Middle frontal gyrus (tissue), 1 donor: ENCODE measurements at regions not wholly inside any gene's neighbourhood (a gene's known extent, or its start where the extent isn't known, plus 50 kb on each side); places are given as distances from the start of the nearest gene placed in this dataset.
"Not testable (repeated sequence)": the region's sequence is repeated elsewhere in the genome, so short reads cannot be mapped to it uniquely, and the experiment has no call there.

Source experiments
- DNase-seq: peaks from one replicate; pipeline ENCODE4 v3.0.0-alpha.2; 2015; ENCODE audit warnings: low spot score; ENCODE audit errors: extremely low spot score

DNA sequence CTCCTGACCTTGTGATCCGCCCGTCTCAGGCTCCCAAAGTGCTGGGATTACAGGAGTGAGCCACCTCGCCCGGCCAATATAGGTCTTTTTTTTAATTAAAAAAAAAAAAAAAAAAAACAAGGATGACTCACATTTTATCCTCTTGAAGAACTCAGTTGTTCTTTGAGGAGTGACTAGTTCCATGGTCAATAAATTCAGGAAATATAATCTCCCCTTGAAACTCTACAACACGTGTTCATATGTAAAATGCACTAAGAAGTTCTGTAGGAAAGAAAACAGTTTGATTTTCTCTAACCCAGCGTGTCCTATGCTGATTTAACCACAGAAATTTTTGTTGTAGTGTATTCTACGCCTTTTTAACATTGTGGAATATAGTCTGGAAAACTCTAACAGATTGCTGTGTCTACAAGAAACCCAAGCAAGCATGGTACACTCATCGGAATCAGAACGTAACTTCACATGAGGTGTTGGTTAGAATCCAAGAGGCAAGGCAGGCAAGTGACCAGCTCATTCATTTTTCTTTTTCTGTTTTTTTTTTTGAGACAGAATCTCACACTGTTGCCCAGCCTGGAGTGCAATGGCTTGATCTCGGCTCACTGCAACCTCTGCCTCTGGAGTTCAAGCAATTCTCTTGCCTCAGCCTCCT is 79.0 kb upstream of the ZNF217 start:
- DNase-seq: no peak

GRCh38 chr20:53671370-53671769 is 77.7 kb upstream of the ZNF217 start:
- DNase-seq: no peak

- DNase-seq: not testable (repeated sequence)
Observed at GRCh38 chr20:53669517-53670313, 76.1 kb upstream of the ZNF217 start.

GRCh38 chr20:53668992-53669391 is 75.4 kb upstream of the ZNF217 start:
- no peak for DNase-seq

- no peak for DNase-seq
Observed at GRCh38 chr20:53666144-53666543, 72.5 kb upstream of the ZNF217 start.

DNA sequence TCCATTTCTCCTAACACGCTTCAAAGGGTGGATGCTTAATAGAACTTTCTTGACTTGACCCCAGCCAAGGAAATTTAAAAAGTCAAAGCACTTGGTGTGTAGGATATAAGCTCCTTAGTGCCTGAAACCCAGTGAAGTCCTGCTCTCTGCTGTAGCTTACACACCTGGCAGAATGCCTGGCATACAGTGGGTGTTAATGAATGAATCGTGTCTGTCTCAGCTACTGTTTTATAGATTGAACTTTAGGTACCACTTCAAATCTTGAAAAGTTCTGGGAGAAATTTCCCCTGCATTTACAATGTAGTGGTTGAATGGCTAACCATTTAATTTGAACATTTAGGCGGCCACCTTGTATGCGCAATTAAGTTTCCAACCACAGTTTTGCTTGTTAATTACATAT is 70.5 kb upstream of the ZNF217 start:
- DNase-seq: no peak

- not testable (repeated sequence) for DNase-seq
Observed at GRCh38 chr20:53663521-53663920, 69.9 kb upstream of the ZNF217 start.

GRCh38 chr20:53662595-53662994 is 69.0 kb upstream of the ZNF217 start:
- no peak for DNase-seq

GRCh38 chr20:53660947-53661381 is 67.3 kb upstream of the ZNF217 start:
- no peak for DNase-seq

DNA sequence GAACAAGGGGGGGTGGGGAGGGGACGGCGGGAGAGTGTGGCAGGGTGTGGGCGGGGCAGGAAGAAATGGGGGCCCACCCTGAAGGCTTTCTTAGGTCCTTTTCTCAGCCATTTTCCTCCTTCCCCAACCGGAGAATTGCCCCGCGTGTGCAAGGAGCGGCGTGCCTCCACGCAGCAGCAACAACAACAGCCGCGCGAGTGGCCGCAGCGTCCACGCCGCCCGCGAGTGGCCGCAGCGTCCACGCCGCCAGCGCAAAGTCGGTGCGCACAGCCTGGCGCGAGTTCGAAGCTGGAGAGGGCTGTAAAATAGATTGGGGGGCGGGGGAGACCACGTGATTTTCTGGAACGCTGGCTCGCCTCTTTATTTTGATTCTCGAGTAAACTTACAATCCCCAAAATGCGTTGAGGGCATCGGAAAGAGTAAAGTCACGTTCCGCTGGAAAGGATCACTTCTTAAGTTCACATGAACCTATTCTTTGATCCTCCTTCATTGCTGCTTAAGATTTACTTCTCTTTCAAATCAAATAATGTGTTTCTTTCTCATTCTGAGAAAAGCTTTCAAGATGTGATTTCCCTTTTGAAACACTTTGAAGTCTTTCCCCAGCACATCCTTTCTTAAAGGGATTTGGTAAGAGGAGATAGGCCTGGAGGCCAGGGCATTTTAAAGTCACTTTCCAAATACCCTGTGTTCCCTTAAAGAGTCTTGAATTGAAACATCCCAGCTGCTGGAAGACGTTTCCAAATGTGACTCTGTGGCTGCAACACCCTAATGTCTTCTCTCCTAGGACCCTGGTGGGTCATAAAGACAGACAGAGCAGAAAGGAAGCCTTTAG is 66.7 kb upstream of the ZNF217 start:
- no peak for DNase-seq

DNA sequence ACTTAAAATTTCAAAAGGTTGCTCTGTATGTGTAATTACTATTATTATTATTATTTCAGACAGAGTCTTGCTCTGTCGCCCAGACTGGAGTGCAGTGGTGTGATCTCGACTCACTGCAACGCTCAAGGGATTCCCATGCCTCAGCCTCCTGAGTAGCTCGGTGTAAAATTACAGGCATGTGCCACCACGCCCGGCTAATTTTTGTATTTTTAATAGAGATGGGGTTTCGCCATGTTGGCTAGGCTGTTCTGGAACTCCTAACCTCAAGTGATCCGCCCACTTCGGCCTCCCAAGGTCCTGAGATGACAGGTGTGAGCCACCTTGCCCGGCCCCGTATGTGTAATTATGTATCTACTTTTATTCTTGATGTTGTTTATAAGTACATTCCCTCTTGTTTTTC is 65.3 kb upstream of the ZNF217 start:
- no peak for DNase-seq

DNA sequence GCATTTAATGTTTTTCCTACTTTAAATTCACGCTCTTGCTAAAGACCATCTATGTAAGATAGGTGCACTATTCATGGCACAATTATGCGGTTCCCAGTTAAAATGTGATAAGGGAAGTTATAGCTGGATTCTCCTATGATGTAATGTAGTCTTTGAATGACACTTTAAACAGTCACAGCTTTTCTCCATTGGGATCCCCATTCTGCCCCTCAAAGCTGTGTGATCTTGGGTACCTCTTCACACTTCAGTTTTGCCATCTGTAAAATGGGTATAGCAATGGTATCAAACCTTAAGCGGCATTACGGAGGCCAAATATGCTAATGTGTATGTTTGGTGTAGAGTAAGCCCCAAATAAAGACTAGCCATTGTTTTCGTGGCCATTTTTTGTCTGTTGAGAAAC is 64.7 kb upstream of the ZNF217 start:
- DNase-seq: no peak

DNA sequence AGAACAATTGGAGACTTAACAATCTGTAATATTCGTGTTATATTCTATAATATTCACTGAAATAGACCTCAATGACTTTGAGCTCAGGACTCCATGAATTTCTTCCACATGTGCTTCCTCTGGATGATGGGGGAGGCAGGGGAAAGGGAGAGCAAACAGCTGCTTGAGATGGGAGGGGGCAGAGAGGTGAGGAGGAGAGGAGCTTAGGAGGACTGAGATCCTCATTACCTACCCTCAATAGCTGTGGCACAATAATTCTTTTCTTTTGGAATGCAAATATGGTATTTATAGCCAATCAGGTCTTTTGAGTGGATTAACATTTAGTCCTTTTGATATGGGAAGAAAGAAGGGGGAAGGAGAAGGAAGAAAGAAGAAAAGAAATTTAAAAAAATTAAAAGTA is 64.1 kb upstream of the ZNF217 start:
- no peak for DNase-seq

DNA sequence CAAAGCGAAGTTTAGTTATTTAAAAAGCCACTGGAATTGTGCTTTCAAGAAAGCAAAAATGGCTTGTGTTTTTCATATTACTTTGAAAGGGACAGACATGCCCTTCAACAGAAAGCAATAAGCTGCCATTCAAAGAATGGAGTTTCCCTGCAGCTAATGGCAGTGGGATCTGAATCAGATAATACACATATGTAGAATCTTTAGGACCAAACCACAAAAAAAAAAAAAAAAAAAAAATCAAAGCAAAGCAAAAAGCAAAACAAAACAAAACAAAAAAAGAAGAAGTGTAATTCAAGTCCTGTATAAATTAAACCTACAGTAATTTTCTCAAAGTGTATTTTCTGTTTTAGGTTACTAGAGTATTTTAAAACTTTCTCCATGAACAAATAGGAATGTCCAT is 63.6 kb upstream of the ZNF217 start:
- DNase-seq: no peak

- no peak for DNase-seq
Observed at GRCh38 chr20:53656293-53657202, 62.9 kb upstream of the ZNF217 start.

DNA sequence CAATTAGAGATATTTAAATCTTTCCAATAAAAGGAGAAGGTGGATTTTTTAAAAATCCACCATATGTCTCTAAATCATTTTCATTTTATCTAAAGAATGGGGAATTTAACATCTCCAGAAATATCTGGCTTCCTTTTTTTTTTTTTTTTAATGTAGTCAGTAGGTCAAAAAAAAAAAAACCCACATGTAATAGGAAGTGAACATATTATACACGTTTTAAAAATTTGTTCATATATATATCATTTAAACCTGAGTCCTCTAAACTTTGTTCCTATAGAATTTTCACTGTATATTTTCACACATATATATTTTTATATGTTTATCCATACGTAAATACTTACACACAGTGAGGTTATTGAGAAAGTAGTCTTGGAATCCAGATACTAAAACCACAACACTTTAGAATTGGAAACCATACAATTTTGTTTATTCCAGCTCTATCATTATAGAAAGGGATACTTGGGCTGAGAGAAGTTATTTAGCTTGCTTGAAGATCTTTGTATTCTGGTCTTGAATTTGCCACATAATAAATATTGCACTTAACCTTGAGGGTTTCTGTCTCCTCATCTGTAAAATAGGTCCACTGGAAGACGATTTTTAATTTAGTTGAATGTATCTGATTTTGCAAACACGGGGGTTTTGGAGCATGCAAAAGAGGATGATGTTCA is 62.1 kb upstream of the ZNF217 start:
- DNase-seq: no peak

- DNase-seq: no peak
Observed at GRCh38 chr20:53654932-53655624, 61.4 kb upstream of the ZNF217 start.

DNA sequence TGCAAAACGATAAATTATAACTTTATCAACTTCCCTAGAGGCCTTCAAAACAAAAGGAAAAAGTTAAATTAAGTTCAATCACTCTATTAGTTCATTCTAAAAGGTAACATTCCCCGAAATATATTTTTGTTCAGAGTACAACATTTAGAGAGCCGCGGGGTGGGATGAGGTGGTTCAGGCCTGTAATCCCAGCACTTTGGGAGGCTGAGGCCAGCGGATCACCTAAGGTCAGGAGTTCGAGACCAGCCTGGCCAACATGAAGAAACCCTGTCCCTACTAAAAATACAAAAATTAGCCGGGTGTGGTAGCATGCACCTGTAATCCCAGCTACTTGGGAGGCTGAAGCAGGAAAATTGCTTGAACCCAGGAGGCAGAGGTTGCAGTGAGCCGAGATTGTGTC is 60.9 kb upstream of the ZNF217 start:
- DNase-seq: not testable (repeated sequence)

DNA sequence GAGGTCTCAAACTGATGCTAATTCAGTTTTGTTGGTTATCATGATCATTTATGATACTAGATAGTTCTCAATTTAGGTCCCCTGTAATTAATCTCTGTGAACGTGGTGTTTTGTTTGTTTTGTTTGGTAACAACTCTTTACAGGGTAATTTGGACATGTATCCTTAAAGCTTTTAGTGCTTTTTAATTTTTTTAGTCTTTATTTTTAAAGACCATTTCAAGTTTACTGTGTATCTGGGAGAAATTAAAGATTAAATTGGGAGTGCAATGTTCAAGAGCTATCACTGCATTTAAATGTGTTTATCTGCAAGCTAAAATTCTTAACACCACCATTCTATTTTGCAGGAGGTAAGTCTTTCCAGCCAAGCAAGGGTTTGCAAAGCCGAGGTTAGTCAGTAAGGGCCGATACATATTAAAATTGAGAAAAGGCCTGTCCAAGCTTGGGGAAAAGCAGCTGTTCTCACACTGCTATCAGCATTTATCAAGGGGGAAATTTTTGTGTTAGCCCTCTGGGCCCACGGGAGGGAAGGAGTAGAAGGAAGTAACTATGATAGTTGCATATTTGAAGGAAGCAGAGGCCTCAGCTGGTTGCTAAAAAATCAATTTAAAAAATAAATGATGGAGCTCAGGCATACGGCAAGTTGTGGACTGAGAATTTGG is 59.3 kb upstream of the ZNF217 start:
- DNase-seq: no peak
